ENCODE measurements at regions not wholly inside any gene's neighbourhood (a gene's known extent, or its start where the extent isn't known, plus 50 kb on each side); places are given as distances from the start of the nearest gene placed in this dataset.

DNA sequence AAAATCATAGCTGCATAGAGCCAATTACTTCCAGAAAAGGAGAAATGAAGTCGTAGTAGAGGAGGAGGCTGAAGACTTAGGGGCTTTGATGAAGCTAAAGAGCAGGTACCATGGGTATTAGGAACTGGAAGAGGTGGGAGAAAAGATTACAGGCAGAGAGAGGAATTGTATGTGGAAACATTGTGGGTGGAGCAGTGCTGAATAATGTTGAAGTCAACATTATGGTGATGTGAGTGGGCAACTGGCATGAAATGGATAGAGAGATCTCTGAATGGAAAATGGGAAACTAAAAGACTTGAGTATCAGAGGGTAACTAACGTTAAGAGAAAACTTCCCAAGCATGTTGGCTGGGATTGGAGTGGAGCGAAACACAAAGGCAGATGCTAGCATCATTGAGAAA lies 92.5 kb downstream of the AREG start:
- TF ChIP-seq, protein P1, sequence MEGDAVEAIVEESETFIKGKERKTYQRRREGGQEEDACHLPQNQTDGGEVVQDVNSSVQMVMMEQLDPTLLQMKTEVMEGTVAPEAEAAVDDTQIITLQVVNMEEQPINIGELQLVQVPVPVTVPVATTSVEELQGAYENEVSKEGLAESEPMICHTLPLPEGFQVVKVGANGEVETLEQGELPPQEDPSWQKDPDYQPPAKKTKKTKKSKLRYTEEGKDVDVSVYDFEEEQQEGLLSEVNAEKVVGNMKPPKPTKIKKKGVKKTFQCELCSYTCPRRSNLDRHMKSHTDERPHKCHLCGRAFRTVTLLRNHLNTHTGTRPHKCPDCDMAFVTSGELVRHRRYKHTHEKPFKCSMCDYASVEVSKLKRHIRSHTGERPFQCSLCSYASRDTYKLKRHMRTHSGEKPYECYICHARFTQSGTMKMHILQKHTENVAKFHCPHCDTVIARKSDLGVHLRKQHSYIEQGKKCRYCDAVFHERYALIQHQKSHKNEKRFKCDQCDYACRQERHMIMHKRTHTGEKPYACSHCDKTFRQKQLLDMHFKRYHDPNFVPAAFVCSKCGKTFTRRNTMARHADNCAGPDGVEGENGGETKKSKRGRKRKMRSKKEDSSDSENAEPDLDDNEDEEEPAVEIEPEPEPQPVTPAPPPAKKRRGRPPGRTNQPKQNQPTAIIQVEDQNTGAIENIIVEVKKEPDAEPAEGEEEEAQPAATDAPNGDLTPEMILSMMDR (IDR thresholded peaks at IDR 0.05): no peak
- TF ChIP-seq ZFX (IDR thresholded peaks at IDR 0.05; ENCODE audit: borderline replicate concordance): no peak
- no peak overlapping the region for H3K27ac ChIP-seq

DNA sequence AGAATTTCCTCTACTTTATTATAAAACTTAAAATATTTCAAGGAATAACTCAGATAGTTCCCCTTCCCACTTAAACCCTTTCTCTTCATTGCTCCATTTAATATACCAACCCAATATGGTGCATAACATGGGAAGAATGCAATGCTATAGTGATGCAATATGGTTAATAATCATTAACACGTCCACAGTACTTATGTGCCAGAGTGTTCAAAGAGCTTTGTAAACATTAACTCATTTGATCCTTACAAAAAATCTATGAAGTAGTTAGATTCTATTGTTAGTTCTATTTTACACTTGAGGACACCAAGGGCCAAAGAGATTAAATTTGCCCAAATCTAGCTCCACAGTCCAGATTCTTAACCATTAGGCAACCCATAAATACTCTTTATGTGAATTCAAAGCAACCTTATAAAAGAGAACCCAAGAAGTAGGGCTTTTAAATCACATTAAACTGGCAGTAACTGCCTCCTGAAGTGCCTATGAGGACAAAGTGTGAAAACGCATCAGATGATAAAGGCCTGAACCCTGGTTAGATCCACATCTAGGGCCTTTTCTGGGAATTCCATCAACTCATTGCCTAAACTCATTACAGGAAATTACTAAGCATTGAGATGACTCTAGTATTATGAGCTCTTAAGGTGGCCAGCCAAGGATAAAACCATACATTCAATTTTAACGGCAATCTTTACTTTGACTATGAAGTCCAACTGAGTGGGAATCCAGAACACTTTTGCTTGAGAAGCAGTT lies 94.3 kb downstream of the AREG start:
- TF ChIP-seq, protein P1 (IDR thresholded peaks at IDR 0.05): no peak
- no peak for TF ChIP-seq ZFX (IDR thresholded peaks at IDR 0.05; ENCODE audit: borderline replicate concordance)
- H3K27ac ChIP-seq: peak overlapping the region; percentile 52

DNA sequence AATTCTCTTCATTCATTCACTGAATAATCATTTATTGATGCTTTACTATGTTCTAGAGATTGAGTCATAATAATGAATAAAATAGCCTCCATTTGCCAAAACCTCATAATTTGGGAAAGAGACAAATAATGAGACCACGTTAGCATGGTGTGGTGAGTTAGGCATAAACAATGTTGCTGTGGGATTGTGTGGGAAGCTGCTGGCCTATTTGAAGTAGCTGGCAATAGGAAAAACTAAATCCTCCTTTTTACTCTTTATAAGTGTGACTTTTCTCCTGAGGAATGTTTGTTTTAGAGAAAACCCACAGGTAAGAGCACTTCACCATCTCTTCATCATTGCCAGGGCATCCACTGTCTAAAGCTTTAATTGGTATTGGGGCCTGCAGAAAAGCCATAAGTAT lies 95.3 kb downstream of the AREG start:
- TF ChIP-seq, protein P1 (IDR thresholded peaks at IDR 0.05): no peak
- TF ChIP-seq ZFX (IDR thresholded peaks at IDR 0.05; ENCODE audit: borderline replicate concordance): no peak
- no peak overlapping the region for H3K27ac ChIP-seq

DNA sequence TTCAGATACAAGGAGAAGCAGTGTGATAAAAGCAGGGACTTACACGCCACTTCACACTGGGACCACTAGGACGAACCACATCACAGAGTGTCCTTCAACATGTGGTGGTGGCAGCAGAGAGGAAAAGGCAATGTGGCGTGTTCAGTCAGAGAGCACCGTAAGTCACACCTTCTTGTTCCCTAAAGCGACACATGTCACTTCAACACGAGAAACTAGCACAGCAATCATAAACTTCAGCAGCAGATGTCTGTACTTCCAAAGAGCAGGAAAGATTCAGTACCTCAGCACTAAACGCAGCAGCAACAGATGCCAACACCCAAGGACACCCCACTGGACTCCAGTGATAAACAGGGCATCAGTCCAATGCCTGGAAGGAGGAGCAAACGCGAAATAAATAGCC lies 96.7 kb downstream of the AREG start:
- H3K27ac ChIP-seq: no peak overlapping the region
- TF ChIP-seq ZFX (IDR thresholded peaks at IDR 0.05; ENCODE audit: borderline replicate concordance): no peak
- TF ChIP-seq, protein P1 (IDR thresholded peaks at IDR 0.05): no peak

DNA sequence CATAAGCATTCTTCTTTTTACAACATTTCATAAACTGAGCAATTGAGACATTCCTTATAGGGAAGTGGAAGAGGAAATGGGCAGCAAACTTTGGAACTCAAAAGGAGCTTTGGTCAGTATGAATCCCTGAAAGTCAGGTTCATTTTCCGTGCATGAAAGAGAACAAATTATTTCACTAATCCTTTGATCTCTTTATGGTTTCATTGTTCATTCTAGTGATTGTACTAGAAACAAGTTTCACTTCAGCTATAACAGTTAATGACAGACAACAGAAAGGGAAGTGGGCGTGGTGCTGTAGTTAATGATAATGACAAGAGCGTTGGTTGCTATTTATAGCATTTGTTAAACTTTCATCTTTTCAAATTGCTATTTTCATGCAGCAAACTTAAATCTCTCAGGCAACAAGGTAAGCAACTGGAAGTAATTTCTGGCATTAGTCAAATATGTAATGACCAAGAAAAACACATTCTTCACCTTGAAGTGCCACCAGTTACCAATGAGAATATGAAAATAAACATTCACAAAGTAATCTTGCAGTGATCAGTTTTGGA lies 98.4 kb downstream of the AREG start:
- H3K27ac ChIP-seq: peak overlapping the region; percentile 2; the same call in 1 of the 2 replicates
- TF ChIP-seq, protein P1 (IDR thresholded peaks at IDR 0.05): no peak

DNA sequence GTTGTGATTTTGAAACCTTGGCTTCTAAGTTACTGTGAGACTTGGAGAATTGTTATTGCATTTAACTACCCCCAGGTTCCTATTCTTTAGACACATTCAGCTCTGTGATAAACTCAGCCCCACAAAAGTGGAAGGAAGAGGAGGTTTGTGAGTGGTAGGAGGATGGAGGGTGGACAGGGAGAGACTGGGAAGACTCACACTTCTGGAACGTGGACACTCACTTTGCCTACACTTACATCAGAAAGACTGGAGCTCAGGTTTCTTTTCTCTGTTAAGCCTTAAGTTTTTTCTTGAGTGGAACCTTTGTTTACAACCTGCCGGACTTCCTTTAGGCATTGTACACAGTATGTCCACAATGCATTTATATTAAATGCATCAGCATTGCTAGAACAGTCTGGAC lies 99.0 kb downstream of the AREG start:
- no peak for TF ChIP-seq ZFX (IDR thresholded peaks at IDR 0.05; ENCODE audit: borderline replicate concordance)
- TF ChIP-seq, protein P1 (IDR thresholded peaks at IDR 0.05): no peak

DNA sequence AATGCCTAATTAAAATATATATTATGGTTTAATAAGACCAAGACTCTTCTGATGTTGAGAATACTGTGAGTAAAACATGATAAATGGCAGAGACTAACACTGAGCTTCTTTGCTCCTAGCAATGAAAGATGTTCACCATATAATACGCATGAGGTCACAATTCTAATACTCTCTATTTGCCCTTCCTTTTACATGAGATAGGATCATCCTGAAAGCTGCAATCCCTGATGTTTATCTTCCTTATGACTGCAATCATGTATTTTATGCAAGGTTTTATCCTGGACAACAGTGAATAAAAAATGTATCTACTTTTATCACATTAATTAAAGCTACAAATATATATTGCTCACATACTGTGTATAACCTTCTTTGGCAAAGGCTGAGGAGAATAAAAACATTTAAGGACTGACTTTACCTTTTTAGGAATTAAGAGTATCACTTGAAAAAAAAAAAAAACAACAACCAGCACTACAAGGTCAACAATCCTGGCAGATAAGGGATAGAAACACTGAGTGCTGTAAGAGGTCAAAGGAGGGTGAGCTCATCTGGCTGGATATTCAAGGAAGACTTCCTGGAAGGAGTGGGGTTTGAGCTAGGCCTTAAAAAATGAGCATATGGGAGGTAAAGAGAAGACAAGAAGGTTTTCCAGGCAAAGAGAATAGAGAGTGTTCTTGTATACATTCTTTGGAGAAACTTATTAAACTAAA lies 99.9 kb downstream of the AREG start:
- H3K27ac ChIP-seq: no peak overlapping the region; the same call in 1 of the 2 replicates
- no peak for TF ChIP-seq ZFX (IDR thresholded peaks at IDR 0.05; ENCODE audit: borderline replicate concordance)
- TF ChIP-seq, protein P1 (IDR thresholded peaks at IDR 0.05): no peak

More for the DNA sequence above, 99.0 kb downstream of the AREG start:
- peak overlapping the region; percentile 2; the same call in 1 of the 2 replicates for H3K27ac ChIP-seq
